Thyroid gland (tissue), 4 donors: ENCODE measurements at regions not wholly inside any gene's neighbourhood (a gene's known extent, or its start where the extent isn't known, plus 50 kb on each side); places are given as distances from the start of the nearest gene placed in this dataset.

Experiments
- POLR2A ChIP-seq, 2 donors: fragments of 450-650 bp; IDR thresholded peaks; one replicate each; pipeline ENCODE4 v1.6.1; 2017; ENCODE audit warnings: antibody characterized with exemption in 2 of 2, mild to moderate bottlenecking in 2 of 2, moderate library complexity in 1 of 2
- TF ChIP-seq, protein P1 (sequence below), 6 experiments: fragments of 200-600 bp in 3 of 6; fragments of 450-650 bp in 3 of 6; sonication (generic) in 3 of 6; IDR thresholded peaks; one replicate each; pipeline ENCODE4 v1.5.1; 2016 to 2019; ENCODE audit warnings: antibody characterized with exemption in 6 of 6, mild to moderate bottlenecking in 2 of 6, inconsistent platforms in 1 of 6, moderate library complexity in 1 of 6

DNA sequence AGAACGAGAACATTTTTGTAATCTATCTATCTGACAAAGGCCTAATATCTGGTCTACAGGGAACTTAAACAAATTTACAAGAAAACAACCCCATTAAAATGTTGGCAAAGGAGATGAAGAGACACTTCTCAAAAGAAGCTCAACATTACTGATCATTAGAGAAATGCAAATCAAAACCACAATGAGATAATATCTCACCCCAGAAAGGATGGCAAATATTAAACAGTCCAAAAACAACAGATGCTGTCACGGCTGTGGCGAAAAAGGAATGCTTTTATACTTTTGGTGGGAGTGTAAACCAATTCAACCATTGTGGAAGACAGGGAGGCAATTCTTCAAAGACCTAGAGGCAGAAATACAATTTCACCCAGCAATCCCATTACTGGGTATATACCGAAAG is 2284.8 kb downstream of the ARAP2 start:
- TF ChIP-seq POLR2A (IDR thresholded peaks at IDR 0.05), result no peak
- TF ChIP-seq, protein P1, sequence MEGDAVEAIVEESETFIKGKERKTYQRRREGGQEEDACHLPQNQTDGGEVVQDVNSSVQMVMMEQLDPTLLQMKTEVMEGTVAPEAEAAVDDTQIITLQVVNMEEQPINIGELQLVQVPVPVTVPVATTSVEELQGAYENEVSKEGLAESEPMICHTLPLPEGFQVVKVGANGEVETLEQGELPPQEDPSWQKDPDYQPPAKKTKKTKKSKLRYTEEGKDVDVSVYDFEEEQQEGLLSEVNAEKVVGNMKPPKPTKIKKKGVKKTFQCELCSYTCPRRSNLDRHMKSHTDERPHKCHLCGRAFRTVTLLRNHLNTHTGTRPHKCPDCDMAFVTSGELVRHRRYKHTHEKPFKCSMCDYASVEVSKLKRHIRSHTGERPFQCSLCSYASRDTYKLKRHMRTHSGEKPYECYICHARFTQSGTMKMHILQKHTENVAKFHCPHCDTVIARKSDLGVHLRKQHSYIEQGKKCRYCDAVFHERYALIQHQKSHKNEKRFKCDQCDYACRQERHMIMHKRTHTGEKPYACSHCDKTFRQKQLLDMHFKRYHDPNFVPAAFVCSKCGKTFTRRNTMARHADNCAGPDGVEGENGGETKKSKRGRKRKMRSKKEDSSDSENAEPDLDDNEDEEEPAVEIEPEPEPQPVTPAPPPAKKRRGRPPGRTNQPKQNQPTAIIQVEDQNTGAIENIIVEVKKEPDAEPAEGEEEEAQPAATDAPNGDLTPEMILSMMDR (IDR thresholded peaks at IDR 0.05), result no peak
